NCI-H748 (cell line): ENCODE measurements at regions not wholly inside any gene's neighbourhood (a gene's known extent, or its start where the extent isn't known, plus 50 kb on each side); places are given as distances from the start of the nearest gene placed in this dataset.
A peak's percentile ranks its signal among the peaks of the same experiment; 100 is the strongest.

Experiments
- DNase-seq: peaks from one replicate; lab custom pipeline; 2025; ENCODE audit not compliant: unreplicated experiment; lab: John Stamatoyannopoulos, UW

DNA sequence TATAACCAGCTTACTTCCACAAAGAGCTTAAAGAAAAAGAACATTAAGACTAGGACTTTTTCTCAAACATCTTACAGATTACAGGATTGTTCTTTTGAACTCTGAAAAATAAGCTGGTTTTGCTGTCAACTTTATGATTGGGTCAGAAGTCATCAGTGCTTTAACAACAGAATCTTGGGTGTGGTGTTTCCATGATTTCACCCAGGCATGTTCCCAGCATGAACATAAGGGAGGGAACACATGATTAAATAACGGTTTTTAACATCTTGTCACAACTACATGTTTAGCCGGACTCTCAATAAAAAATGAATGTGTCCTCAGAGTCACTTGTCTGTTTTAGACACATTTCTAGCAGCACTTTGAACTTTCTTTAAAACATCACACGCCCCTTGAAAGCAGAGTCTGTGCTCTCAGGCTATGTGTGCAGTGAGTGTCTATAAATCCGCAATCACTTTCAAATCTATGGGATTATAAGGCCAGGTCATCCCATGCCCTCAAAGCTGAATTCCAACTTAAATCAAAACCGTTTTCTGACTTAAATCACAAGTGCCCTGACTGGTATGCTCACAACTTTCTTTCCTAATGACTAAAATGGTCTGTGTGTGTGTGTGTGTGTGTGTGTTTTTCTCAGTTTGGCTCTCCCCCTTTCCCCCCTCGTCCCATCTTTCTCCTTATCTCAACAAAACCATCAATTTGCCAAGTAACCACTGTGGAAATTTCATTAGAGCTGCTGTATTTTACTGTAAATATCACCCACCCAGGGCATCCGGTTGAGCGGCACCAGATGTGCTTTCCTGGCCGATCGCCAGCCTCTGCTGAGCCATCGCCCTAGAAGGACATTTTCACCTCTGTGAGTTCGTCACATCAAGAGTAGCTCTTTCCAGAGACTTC, 216.8 kb upstream of the DTNBP1 start:
- DNase-seq, result peak; percentile 95

DNA sequence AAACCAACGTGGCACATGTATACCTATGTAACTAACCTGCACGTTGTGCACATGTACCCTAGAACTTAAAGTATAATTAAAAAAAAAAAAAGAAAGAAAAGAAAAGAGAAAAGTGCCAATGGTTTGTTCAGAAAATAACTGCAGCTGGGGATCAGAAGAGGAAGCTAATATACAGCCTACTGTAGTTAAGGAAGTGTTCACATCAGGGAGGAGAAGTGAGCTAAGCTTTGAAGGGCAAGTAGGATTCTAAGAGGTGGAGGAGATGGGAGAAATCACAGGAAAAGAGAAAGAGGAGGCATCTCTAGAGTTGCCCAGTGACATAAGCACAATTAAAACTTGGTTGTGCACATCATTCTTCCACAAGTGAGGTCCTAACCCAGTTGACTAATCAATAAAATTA, 214.4 kb upstream of the DTNBP1 start:
- no peak for DNase-seq

GRCh38 chr6:15876406-15876805, 213.6 kb upstream of the DTNBP1 start:
- DNase-seq, result no peak

- DNase-seq, result no peak
These were observed 213.0 kb upstream of the DTNBP1 start for GRCh38 chr6:15875797-15876196.

DNA sequence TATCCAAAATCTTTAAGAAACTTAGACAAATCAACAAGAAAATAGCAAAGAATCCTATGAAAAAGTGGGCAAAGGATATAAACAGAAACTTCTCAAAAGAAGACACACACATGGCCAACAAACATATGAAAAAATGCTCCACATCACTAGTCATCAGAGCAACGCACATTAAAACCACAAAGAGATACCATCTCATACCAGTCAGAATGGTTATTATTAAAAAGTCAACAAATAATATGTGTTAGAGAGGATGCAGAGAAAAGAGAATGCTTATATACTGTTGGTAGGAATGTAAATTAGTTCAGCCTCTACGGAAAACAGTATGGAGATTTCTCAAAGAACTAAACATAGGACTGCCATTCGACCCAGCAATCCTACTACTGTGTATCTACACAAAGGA, 212.0 kb upstream of the DTNBP1 start:
- DNase-seq, result no peak

DNA sequence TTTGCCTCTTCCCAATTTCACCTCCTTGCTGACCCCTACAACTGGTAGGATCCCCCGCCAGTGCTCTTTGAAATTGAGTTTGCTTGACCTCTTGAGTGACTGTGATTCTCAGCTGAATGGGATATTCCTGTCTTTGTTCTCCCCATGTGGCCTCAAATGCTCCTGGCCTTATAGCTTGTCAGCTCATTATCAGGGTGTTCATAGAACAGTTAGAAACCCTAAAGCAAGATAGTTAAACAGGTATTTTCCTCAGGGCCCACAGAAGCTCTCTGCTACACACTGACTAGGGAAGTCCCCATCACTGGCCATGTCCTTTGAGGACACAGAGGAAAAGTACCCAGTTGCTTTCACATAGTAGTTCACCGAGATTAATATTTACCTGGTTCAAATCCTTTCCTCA, 211.5 kb upstream of the DTNBP1 start:
- no peak for DNase-seq

DNA sequence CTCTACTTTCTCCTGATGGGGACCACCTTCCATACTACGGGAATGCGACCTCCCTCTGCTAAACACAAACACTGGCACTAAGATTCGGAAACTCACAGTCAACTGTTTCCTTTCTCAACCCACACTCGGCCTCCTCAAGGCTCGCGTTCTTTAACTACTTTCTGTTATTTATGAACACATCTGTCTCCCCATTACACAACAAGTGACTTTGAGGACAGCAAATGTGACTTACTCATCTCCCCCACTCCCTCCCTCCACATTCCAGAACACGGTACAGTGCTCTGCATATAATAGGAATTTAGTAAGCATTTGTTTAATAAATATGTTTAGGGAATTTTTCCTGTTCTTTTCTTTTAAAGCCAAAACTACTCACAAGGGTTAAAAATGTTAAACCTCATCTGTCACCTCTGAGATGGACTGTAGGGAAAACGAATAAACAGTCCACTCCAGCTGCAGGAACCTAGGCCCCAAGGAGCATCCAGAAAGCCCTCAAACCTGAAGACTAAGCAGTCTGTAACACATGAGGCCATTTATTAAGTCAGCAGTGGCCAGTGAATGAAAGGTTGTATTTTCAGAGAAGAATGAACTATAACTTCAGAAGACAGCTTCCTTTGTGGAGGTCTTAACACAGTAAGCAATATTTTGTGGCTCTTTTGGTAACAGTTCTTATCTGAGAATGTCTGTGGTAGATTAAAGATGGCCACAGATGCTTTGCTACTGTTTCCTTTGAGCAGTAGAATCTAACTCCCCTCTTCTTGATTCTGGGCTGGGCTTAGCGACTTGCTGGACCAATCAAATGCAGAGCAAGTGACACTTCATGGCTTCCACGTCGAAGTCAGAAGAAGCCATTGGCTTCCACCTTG, 209.6 kb upstream of the DTNBP1 start:
- DNase-seq, result no peak

DNA sequence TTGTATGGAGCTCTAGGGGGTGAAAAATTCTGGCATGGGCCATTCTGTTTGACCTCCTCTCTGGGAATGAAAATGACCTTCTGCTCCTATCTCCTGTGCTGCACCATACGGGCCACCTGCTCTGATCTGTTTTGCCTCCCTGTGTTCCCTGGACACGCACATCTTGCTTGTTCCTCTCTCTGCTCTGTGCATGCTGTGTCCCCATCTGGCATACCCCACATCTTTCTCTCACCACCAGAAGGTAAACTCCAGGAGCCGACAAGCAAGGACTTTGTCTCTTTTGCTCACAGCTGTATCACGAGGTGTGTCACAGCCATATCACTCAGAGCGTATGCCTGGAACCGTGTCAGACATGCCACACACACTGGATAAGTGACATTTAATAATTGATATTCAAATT, 208.4 kb upstream of the DTNBP1 start:
- no peak for DNase-seq

DNA sequence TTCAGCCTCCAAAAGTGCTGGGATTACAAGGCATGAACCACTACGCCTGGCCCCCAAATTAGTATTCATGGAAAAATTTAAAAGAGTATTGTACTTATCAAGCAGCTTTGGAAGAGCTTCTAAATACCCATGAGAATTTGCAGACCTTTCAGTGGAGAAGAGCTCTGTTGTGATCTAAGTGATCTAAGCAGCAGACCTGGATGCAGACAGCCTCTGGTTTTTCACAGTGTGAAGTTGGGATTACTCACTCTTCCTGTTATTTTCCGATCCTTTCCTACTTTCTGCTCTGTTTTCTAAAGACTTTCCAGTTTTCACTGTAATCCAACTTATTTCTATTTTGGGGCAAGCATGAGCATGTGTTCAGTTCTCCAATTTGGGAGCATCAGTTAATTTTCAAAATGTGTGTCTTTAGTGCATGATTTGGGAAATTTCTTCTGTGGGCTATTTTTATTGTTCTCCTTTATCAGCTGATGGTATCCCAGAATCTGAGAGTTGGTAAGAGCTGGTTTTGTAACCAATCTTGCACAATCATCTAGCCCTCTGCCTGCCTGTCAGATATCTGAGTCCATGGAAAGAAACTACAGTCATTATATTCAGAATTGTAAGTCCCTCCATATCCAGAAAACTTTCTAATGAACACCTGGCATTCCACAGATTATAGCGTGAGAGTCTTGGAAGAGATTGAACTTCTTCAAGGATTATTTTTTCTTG, 207.7 kb upstream of the DTNBP1 start:
- DNase-seq, result no peak

DNA sequence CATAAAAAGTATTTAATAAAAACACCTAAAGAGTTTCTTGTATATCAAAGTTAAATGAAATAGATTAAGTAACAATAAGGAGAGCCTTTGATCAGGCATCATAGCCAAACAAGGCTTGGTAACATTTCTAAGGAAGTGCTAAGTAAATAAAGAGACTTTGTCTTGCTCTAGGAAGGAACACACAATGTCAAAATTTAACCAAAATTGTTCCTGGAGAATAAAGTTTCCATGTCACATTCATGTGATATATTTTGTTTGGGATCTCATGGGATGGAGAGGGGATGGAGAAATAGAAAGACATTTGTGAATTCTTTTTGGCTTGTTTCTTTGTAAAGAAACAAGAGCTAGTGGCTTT, 201.9 kb upstream of the DTNBP1 start:
- no peak for DNase-seq

GRCh38 chr6:15864038-15864707, 201.3 kb upstream of the DTNBP1 start:
- no peak for DNase-seq

DNA sequence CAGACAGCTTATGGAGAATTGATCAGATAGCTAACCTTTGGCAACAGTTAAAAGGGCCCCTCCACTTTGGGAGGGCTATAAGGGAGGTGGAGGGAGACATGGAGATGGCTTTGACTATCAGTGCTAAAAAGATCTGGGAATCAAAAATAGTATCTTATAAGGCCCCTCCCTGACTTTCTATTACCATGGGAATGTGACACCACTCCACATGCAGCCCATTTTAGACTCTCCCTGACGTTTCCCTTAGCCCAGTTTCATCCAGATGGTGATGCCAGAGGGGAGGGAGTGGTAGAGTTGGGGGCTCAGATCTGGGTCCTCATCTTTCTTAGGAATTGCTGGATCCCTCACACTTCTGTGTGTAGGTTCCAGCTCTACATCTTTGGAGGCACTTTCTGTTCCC, 200.0 kb upstream of the DTNBP1 start:
- no peak for DNase-seq

DNA sequence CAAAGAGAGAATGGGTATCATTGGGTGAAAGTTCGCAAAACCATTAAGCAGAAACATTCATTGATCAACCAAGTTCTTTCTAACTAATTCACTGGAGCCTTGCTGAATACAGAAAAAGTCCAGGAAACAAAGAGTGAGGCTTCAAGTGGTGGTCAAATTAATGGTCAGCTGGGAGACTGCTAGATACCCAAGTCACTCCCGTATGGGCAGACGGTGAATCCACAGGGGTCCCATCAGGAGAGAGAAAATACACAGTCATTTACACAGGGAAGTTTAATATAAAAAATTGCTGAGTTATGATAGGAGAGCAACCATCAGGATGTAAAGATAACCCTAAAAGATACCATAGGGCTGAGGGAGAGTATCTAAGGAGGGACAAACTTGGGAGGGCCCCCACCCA, 198.7 kb upstream of the DTNBP1 start:
- no peak for DNase-seq

DNA sequence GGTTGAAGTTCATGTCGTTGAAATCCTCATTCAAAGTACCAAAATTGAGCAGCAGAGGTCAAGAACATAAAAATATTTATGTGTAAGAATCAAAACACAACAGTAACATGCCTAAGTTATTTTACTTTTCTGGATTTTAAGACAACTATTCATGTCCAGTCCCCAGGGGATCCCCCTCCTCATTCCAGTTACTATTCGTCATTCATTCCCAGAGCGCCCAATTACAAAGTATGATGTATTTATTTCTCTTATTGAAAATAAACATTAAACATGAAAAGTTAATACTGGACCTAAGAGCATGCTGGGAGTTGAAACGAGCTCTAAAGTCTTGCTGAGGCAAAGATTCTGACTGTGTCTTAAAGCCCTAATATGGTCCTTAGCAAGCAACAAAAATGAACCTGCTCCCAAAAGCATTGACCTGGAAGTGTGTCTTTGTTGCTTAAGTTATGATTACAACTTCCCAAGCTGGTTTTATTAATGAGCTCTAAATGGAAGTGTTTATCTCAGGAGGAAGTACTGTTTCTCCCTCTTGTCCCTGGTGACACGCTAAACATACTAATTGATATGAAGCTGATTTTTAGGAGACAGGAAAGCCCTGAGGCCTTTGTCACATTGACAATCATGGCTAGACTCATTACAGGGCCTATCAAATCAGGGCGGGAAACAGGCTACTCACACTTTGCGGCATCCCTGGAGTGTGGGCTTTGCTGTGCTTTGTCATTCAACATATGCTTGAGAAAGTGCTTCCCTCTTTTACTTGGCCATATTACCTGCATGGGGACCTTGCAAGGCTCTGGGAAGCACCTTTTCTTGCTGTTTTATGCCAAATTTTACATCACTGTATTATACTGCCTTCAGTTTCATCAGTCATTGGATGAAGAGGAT, 192.2 kb upstream of the DTNBP1 start:
- DNase-seq, result peak; percentile 51

- no peak for DNase-seq
These were observed 191.6 kb upstream of the DTNBP1 start for GRCh38 chr6:15854378-15854777.

- DNase-seq, result no peak
These were observed 190.4 kb upstream of the DTNBP1 start for GRCh38 chr6:15853259-15853658.

- DNase-seq, result no peak
These were observed 189.5 kb upstream of the DTNBP1 start for GRCh38 chr6:15852289-15852688.

- no peak for DNase-seq
These were observed 186.6 kb upstream of the DTNBP1 start for GRCh38 chr6:15849395-15849794.

DNA sequence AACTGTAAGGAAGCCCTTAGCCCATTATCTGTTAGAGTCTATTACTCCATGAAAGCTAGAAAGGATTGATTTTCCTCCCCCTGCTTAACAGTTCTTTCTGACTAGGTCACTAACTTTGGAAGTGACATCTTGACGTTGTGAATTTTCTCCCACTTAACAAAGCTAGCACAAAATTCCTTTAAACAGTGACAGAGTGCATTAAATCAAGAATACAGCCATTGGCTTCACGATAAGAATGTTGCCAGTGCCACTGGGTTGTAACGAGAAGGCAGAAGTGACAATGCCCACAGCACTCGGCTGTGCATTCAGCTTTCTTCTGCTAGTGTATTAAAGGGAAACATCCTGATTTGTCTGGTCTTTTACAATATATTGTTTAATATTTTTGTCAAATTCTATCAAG, 182.7 kb upstream of the DTNBP1 start:
- DNase-seq, result peak; percentile 46

DNA sequence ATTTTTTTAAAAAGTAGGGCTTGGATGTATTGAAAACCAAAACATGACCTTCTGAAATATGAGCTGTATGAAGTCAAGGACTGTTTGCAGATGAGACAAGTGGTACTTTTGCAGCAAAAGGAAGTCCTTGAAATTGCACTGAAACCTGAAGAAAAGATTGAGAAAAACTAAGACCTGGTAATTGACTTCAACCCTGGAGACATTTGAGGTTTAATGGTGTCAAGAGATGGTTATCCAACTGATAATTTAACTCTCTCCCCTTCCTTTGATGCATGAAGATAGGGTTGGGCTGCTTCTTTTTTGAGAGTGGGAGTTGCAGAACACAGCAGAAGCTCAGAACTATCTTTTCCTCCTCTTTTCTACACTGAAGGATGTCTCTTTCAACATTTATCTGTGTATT, 180.9 kb upstream of the DTNBP1 start:
- DNase-seq, result peak; percentile 21
